CD14-positive monocyte (primary cell): ENCODE measurements at regions not wholly inside any gene's neighbourhood (a gene's known extent, or its start where the extent isn't known, plus 50 kb on each side); places are given as distances from the start of the nearest gene placed in this dataset.

Experiments
- DNase-seq, 3 donors: peaks; one replicate each; pipeline ENCODE4 v3.0.0-alpha.2; 2011 to 2022
- H2AFZ ChIP-seq: 2 replicates; pipeline ENCODE4 v1.6.0; 2012; ENCODE audit warnings: mild to moderate bottlenecking, low read depth, low read length, inconsistent platforms; ENCODE audit not compliant: insufficient read depth, poor library complexity, severe bottlenecking
- H3K27ac ChIP-seq, 2 donors: 1 replicate in 1 of 2; 2 replicates in 1 of 2; pipeline ENCODE4 v1.5.1; 2012 to 2013; ENCODE audit warnings: low read length in 2 of 2, control low read depth in 1 of 2, inconsistent platforms in 1 of 2, low read depth in 1 of 2, mild to moderate bottlenecking in 1 of 2
- H3K27me3 ChIP-seq, 2 donors: one replicate each; pipeline versions ENCODE4 v1.6.0 to v1.6.1; 2011 to 2013; ENCODE audit warnings: low read length in 2 of 2; ENCODE audit not compliant: control insufficient read depth in 2 of 2, insufficient read depth in 2 of 2
- H3K36me3 ChIP-seq, 2 donors: replicated peaks in 1 of 2; 1 replicate in 1 of 2; 2 replicates in 1 of 2; pipeline versions ENCODE4 v1.5.1 to v1.6.1; 2012 to 2013; ENCODE audit warnings: low read length in 2 of 2, control low read depth in 1 of 2, inconsistent platforms in 1 of 2, mild to moderate bottlenecking in 1 of 2; ENCODE audit not compliant: insufficient read depth in 2 of 2, control insufficient read depth in 1 of 2
- H3K4me1 ChIP-seq, 2 donors: 1 replicate in 1 of 2; 2 replicates in 1 of 2; pipeline versions ENCODE4 v1.5.1 to v1.6.1; 2012 to 2013; ENCODE audit warnings: low read length in 2 of 2, control low read depth in 1 of 2, inconsistent platforms in 1 of 2, mild to moderate bottlenecking in 1 of 2, moderate library complexity in 1 of 2; ENCODE audit not compliant: insufficient read depth in 2 of 2, control insufficient read depth in 1 of 2
- H3K4me2 ChIP-seq: replicated peaks from 2 replicates; pipeline ENCODE3; 2012; ENCODE audit warnings: low read length, moderate library complexity, mild to moderate bottlenecking; ENCODE audit not compliant: poor library complexity, severe bottlenecking; ENCODE audit errors: extremely low read depth
- H3K4me3 ChIP-seq, 3 experiments: fragments of 200-600 bp in 1 of 3; sonication (generic) in 1 of 3; replicated peaks in 1 of 3; 1 replicate in 2 of 3; 2 replicates in 1 of 3; pipeline ENCODE4 v1.5.1; 2011 to 2013; ENCODE audit warnings: low read length in 3 of 3, mild to moderate bottlenecking in 3 of 3, control low read depth in 2 of 3, low read depth in 2 of 3, inconsistent platforms in 1 of 3, moderate library complexity in 1 of 3
- H3K79me2 ChIP-seq: 2 replicates; pipeline ENCODE4 v1.6.0; 2012; ENCODE audit warnings: mild to moderate bottlenecking, control low read depth, inconsistent platforms, low read length, moderate library complexity; ENCODE audit not compliant: insufficient read depth
- H3K9ac ChIP-seq: 2 replicates; pipeline ENCODE4 v1.6.0; 2017; ENCODE audit warnings: low read length, mild to moderate bottlenecking; ENCODE audit not compliant: insufficient read depth, poor library complexity, severe bottlenecking
- H3K9me3 ChIP-seq, 2 donors: replicated peaks in 1 of 2; 1 replicate in 1 of 2; 2 replicates in 1 of 2; pipeline versions ENCODE4 v1.5.1 to v1.6.1; 2012 to 2013; ENCODE audit warnings: low read length in 2 of 2, control low read depth in 1 of 2; ENCODE audit not compliant: control insufficient read depth in 1 of 2, insufficient read depth in 1 of 2
- H4K20me1 ChIP-seq: 2 replicates; pipeline ENCODE4 v1.6.0; 2012; ENCODE audit warnings: mild to moderate bottlenecking, low read length, control low read depth, moderate library complexity; ENCODE audit not compliant: insufficient read depth
- H3K27ac Mint-ChIP-seq, 7 donors: one replicate each; pipeline ENCODE4 v1.8.0; 2020; ENCODE audit warnings: mild to moderate bottlenecking in 7 of 7, mixed read lengths in 7 of 7, moderate library complexity in 6 of 7, inconsistent platforms in 2 of 7
- H3K27me3 Mint-ChIP-seq, 3 donors: one replicate each; pipeline ENCODE4 v1.8.0; 2021 to 2022; ENCODE audit warnings: low read depth in 3 of 3, mild to moderate bottlenecking in 3 of 3, mixed read lengths in 3 of 3, moderate library complexity in 3 of 3, inconsistent platforms in 1 of 3
- H3K36me3 Mint-ChIP-seq, 2 donors: one replicate each; pipeline ENCODE4 v1.8.0; 2020; ENCODE audit warnings: mixed read lengths in 2 of 2, inconsistent platforms in 1 of 2, mild to moderate bottlenecking in 1 of 2
- H3K4me1 Mint-ChIP-seq: one replicate; pipeline ENCODE4 v1.8.0; 2020; ENCODE audit warnings: mild to moderate bottlenecking, mixed read lengths
- H3K4me3 Mint-ChIP-seq, 2 donors: one replicate each; pipeline ENCODE4 v1.8.0; 2020; ENCODE audit warnings: mild to moderate bottlenecking in 2 of 2, mixed read lengths in 2 of 2, moderate library complexity in 1 of 2
- H3K9me3 Mint-ChIP-seq, 7 donors: one replicate each; pipeline ENCODE4 v1.8.0; 2020 to 2022; ENCODE audit warnings: mixed read lengths in 7 of 7, mild to moderate bottlenecking in 6 of 7, moderate library complexity in 6 of 7, inconsistent platforms in 2 of 7
- CTCF ChIP-seq: fragments of 200-600 bp; IDR thresholded peaks from one replicate; pipeline ENCODE4 v1.8.0; 2022; ENCODE audit warnings: antibody characterized with exemption, mild to moderate bottlenecking
- WGBS: methylation state at CpG from one replicate; pipeline ENCODE4 v1.1.5; 2013; ENCODE audit warnings: missing lambda C conversion rate; ENCODE audit not compliant: insufficient coverage; 5-methylcytosine and 5-hydroxymethylcytosine counted together
- intact Hi-C, 2 donors: fragments of 100-400 bp; cut with micrococcal nuclease; formaldehyde crosslinking; loops; one replicate each; pipeline versions ENCODE4 v1.15.0 to v1.15.1; 2023

GRCh38 chr15:91534976-91535375 lies 318.5 kb upstream of the SLCO3A1 start:
- intact Hi-C loops: no loop called here
- Histone ChIP-seq H3K4me1 (no peaks in the 10 kb centered on the region), H3K27me3 (no peaks in the 10 kb centered on the region), H3K4me3 (no peak overlapping the region), H4K20me1 (no peaks in the 10 kb centered on the region), H3K36me3 (no peaks in the 10 kb centered on the region), H3K4me2 (no peak overlapping the region), H3K79me2 (no peaks in the 10 kb centered on the region), H3K9ac (no peak overlapping the region), H3K9me3 (no peaks in the 10 kb centered on the region), H2AFZ (no peak overlapping the region), H3K27ac (no peak overlapping the region)
- H3K27me3 Mint-ChIP-seq: peaks cover 1 to 2% (median 2%) of the 10 kb centered on the region in 3 donors
- no peaks in the 10 kb centered on the region for H3K36me3 Mint-ChIP-seq
- H3K27ac Mint-ChIP-seq: no peak overlapping the region
- WGBS: no CpG with 5 or more reads among the region's 2 CpGs
- TF ChIP-seq CTCF: no peak
- H3K9me3 Mint-ChIP-seq: no peaks in the 10 kb centered on the region
- no peak overlapping the region for H3K4me3 Mint-ChIP-seq
- no peak for DNase-seq
- no peaks in the 10 kb centered on the region for H3K4me1 Mint-ChIP-seq

GRCh38 chr15:91535856-91536500 lies 317.5 kb upstream of the SLCO3A1 start:
- H3K79me2 ChIP-seq: no peaks in the 10 kb centered on the region
- DNase-seq: no peak
- H3K27me3 ChIP-seq: no peaks in the 10 kb centered on the region
- H3K9me3 ChIP-seq: no peaks in the 10 kb centered on the region
- Mint-ChIP-seq H3K4me1 (no peaks in the 10 kb centered on the region), H3K9me3 (no peaks in the 10 kb centered on the region), H3K36me3 (no peaks in the 10 kb centered on the region), H3K27me3 (peaks cover 0 to 2% (median 2%) of the 10 kb centered on the region in 3 donors), H3K4me3 (no peak overlapping the region), H3K27ac (no peak overlapping the region)
- intact Hi-C loops: no loop called here
- H3K4me1 ChIP-seq: no peaks in the 10 kb centered on the region
- no peaks in the 10 kb centered on the region for H4K20me1 ChIP-seq
- no peak overlapping the region for H3K9ac ChIP-seq
- TF ChIP-seq CTCF: no peak
- no peaks in the 10 kb centered on the region for H3K36me3 ChIP-seq
- H3K27ac ChIP-seq: no peak overlapping the region
- no peak overlapping the region for H3K4me2 ChIP-seq
- H3K4me3 ChIP-seq: no peak overlapping the region
- H2AFZ ChIP-seq: no peak overlapping the region
- WGBS: 80% methylated on average over 1 of the region's 4 CpGs
